TTC549 (cell line): ENCODE measurements at regions not wholly inside any gene's neighbourhood (a gene's known extent, or its start where the extent isn't known, plus 50 kb on each side); places are given as distances from the start of the nearest gene placed in this dataset.

Experiments used
- FAIRE-seq: peaks from 2 replicates; lab custom pipeline; 2012; peaks lifted over from hg19 to GRCh38; lab: Jason Lieb, UNC

GRCh38 chr2:239616729-239617128, 215.9 kb upstream of the HDAC4 start:
- FAIRE-seq: no peak

- no peak for FAIRE-seq
These were observed 211.3 kb upstream of the HDAC4 start for GRCh38 chr2:239612133-239612532.

- no peak for FAIRE-seq
These were observed 210.5 kb upstream of the HDAC4 start for GRCh38 chr2:239611222-239611795.

GRCh38 chr2:239610457-239611221, 209.8 kb upstream of the HDAC4 start:
- no peak for FAIRE-seq

- no peak for FAIRE-seq
These were observed 208.9 kb upstream of the HDAC4 start for GRCh38 chr2:239609607-239610310.

GRCh38 chr2:239609162-239609561, 208.3 kb upstream of the HDAC4 start:
- no peak for FAIRE-seq

GRCh38 chr2:239608723-239609122, 207.9 kb upstream of the HDAC4 start:
- FAIRE-seq: no peak

GRCh38 chr2:239608260-239608659, 207.4 kb upstream of the HDAC4 start:
- FAIRE-seq: no peak

- FAIRE-seq: no peak
These were observed 206.8 kb upstream of the HDAC4 start for GRCh38 chr2:239607517-239608191.

GRCh38 chr2:239606741-239607516, 206.1 kb upstream of the HDAC4 start:
- FAIRE-seq: no peak

- no peak for FAIRE-seq
These were observed 205.2 kb upstream of the HDAC4 start for GRCh38 chr2:239605976-239606375.

GRCh38 chr2:239605409-239605808, 204.6 kb upstream of the HDAC4 start:
- no peak for FAIRE-seq

GRCh38 chr2:239604861-239605260, 204.0 kb upstream of the HDAC4 start:
- FAIRE-seq: no peak

- FAIRE-seq: no peak
These were observed 202.9 kb upstream of the HDAC4 start for GRCh38 chr2:239603411-239604356.

- no peak for FAIRE-seq
These were observed 201.8 kb upstream of the HDAC4 start for GRCh38 chr2:239602290-239603282.

- no peak for FAIRE-seq
These were observed 201.1 kb upstream of the HDAC4 start for GRCh38 chr2:239601880-239602279.

- FAIRE-seq: no peak
These were observed 200.5 kb upstream of the HDAC4 start for GRCh38 chr2:239601201-239601851.

- no peak for FAIRE-seq
These were observed 199.8 kb upstream of the HDAC4 start for GRCh38 chr2:239600650-239601049.

GRCh38 chr2:239600001-239600593, 199.3 kb upstream of the HDAC4 start:
- FAIRE-seq: no peak
